BE2C (cell line): ENCODE measurements at regions not wholly inside any gene's neighbourhood (a gene's known extent, or its start where the extent isn't known, plus 50 kb on each side); places are given as distances from the start of the nearest gene placed in this dataset.

Source experiments
- DNase-seq: peaks from one replicate; pipeline ENCODE4 v3.0.0-alpha.2; 2020
- H3K27me3 ChIP-seq: fragments of 250-450 bp; sonication (Bioruptor Pico); 2 replicates; pipeline ENCODE4 v1.5.1; 2020; ENCODE audit warnings: mild to moderate bottlenecking
- H3K36me3 ChIP-seq: fragments of 250-450 bp; sonication (Bioruptor Pico); 2 replicates; pipeline ENCODE4 v1.5.1; 2020; ENCODE audit warnings: mild to moderate bottlenecking
- H3K4me1 ChIP-seq: fragments of 250-450 bp; sonication (Bioruptor Pico); 2 replicates; pipeline ENCODE4 v1.5.1; 2020
- H3K4me3 ChIP-seq: 2 replicates; pipeline ENCODE4 v1.5.1; 2011; ENCODE audit warnings: low read depth, low read length
- H3K9me3 ChIP-seq: fragments of 250-450 bp; sonication (Bioruptor Pico); 2 replicates; pipeline ENCODE4 v1.5.1; 2020
- TF ChIP-seq, protein P1 (sequence below): IDR thresholded peaks from 2 replicates; pipeline ENCODE4 v1.5.1; 2012; ENCODE audit warnings: mild to moderate bottlenecking, low read depth, low read length

GRCh38 chr7:34207810-34208209 is 302.5 kb downstream of the BMPER start:
- Histone ChIP-seq H3K4me1 (no peaks in the 10 kb centered on the region), H3K36me3 (no peaks in the 10 kb centered on the region), H3K9me3 (no peaks in the 10 kb centered on the region), H3K27me3 (no peaks in the 10 kb centered on the region), H3K4me3 (no peak overlapping the region)
- TF ChIP-seq, protein P1, sequence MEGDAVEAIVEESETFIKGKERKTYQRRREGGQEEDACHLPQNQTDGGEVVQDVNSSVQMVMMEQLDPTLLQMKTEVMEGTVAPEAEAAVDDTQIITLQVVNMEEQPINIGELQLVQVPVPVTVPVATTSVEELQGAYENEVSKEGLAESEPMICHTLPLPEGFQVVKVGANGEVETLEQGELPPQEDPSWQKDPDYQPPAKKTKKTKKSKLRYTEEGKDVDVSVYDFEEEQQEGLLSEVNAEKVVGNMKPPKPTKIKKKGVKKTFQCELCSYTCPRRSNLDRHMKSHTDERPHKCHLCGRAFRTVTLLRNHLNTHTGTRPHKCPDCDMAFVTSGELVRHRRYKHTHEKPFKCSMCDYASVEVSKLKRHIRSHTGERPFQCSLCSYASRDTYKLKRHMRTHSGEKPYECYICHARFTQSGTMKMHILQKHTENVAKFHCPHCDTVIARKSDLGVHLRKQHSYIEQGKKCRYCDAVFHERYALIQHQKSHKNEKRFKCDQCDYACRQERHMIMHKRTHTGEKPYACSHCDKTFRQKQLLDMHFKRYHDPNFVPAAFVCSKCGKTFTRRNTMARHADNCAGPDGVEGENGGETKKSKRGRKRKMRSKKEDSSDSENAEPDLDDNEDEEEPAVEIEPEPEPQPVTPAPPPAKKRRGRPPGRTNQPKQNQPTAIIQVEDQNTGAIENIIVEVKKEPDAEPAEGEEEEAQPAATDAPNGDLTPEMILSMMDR, result no peak
- DNase-seq, result no peak

- Histone ChIP-seq H3K4me3 (no peak overlapping the region), H3K36me3 (no peaks in the 10 kb centered on the region), H3K27me3 (no peaks in the 10 kb centered on the region), H3K4me1 (no peaks in the 10 kb centered on the region), H3K9me3 (no peaks in the 10 kb centered on the region)
- TF ChIP-seq, protein P1, result no peak
- no peak for DNase-seq
Observed at GRCh38 chr7:34208878-34209621, 303.7 kb downstream of the BMPER start.

DNA sequence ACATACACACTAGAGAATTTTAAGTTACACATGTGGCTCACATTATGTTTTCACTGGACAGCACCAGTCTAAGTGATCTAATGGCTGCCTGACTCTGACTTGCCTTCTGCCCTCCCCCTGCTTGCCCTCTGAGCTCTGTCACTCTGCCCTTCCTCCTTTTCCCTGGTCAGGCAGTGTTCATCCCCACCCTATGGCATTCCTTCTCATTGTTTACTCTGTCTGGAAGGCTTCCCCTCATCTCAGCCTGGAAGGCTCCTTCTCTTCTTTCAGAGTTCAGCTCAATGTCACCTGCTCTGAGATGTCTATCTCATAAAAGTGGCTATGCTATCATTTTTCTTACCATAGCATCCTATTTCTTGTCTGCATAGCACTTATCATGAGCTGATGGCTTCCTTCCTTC is 305.7 kb downstream of the BMPER start:
- no peak for DNase-seq
- H3K27me3 ChIP-seq, result no peaks in the 10 kb centered on the region
- H3K4me3 ChIP-seq, result no peak overlapping the region
- TF ChIP-seq, protein P1, result no peak
- H3K36me3 ChIP-seq, result no peaks in the 10 kb centered on the region
- H3K4me1 ChIP-seq, result no peaks in the 10 kb centered on the region
- H3K9me3 ChIP-seq, result no peaks in the 10 kb centered on the region

DNA sequence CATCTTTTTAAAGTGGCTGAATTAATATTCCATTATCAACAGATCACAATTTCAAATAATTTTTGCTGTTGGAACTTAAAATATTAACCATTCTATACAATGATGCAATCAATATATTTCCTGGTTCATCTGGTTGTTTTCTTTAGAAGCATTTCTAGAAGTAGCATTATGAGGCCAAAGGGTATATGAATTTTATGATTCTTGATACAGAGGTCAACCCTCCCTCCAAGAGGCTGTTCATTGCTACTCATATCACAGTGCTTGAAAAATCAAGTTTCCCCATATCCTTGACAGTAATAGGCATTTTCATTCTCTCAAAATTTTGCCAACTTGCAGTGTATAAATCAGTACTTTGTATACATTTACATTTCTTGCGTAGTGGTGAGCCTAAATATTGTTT is 312.6 kb downstream of the BMPER start:
- H3K4me1 ChIP-seq, result no peaks in the 10 kb centered on the region
- DNase-seq, result no peak
- no peaks in the 10 kb centered on the region for H3K9me3 ChIP-seq
- TF ChIP-seq, protein P1, result no peak
- H3K27me3 ChIP-seq, result no peaks in the 10 kb centered on the region
- H3K36me3 ChIP-seq, result no peaks in the 10 kb centered on the region
- no peak overlapping the region for H3K4me3 ChIP-seq

GRCh38 chr7:34219153-34219718 is 313.9 kb downstream of the BMPER start:
- DNase-seq, result no peak
- H3K4me1 ChIP-seq, result no peaks in the 10 kb centered on the region
- H3K9me3 ChIP-seq, result no peaks in the 10 kb centered on the region
- no peaks in the 10 kb centered on the region for H3K27me3 ChIP-seq
- H3K4me3 ChIP-seq, result no peak overlapping the region
- H3K36me3 ChIP-seq, result no peaks in the 10 kb centered on the region
- TF ChIP-seq, protein P1, result no peak

- TF ChIP-seq, protein P1, result no peak
- H3K27me3 ChIP-seq, result no peaks in the 10 kb centered on the region
- no peaks in the 10 kb centered on the region for H3K9me3 ChIP-seq
- no peaks in the 10 kb centered on the region for H3K4me1 ChIP-seq
- no peak overlapping the region for H3K4me3 ChIP-seq
- H3K36me3 ChIP-seq, result no peaks in the 10 kb centered on the region
- DNase-seq, result no peak
Observed at GRCh38 chr7:34220506-34221185, 315.3 kb downstream of the BMPER start.
